ENCODE measurements at regions not wholly inside any gene's neighbourhood (a gene's known extent, or its start where the extent isn't known, plus 50 kb on each side); places are given as distances from the start of the nearest gene placed in this dataset.

- TF ChIP-seq GATA2 (IDR thresholded peaks at IDR 0.05; ENCODE audit: low read depth, low read length) (no peak), GATA3 (IDR thresholded peaks at IDR 0.05; ENCODE audit: low read depth, low read length) (no peak)
Observed at GRCh38 chr17:33451221-33451620, 158.1 kb upstream of the ASIC2 start.
